Loucy (cell line): ENCODE measurements at regions not wholly inside any gene's neighbourhood (a gene's known extent, or its start where the extent isn't known, plus 50 kb on each side); places are given as distances from the start of the nearest gene placed in this dataset.

Source experiments
- H2AFZ ChIP-seq: fragments of 200-600 bp; sonication (generic); 2 replicates; pipeline ENCODE4 v1.6.0; 2016; ENCODE audit warnings: antibody characterized with exemption, mild to moderate bottlenecking, low read length, moderate library complexity
- H3F3A ChIP-seq: fragments of 200-600 bp; 2 replicates; pipeline ENCODE4 v1.6.0; 2016; ENCODE audit warnings: antibody characterized with exemption, low read depth, mild to moderate bottlenecking
- H3K27me3 ChIP-seq: fragments of 200-600 bp; sonication (generic); 2 replicates; pipeline ENCODE4 v1.6.1; 2014; ENCODE audit warnings: low read length, mild to moderate bottlenecking; ENCODE audit not compliant: insufficient read depth, poor library complexity, severe bottlenecking
- H3K36me3 ChIP-seq: fragments of 200-600 bp; sonication (generic); 2 replicates; pipeline ENCODE4 v1.6.1; 2016; ENCODE audit warnings: low read length; ENCODE audit not compliant: insufficient read depth
- H3K4me1 ChIP-seq: fragments of 200-600 bp; sonication (generic); 2 replicates; pipeline ENCODE4 v1.5.1; 2014; ENCODE audit warnings: low read length, mild to moderate bottlenecking; ENCODE audit not compliant: insufficient read depth, poor library complexity, severe bottlenecking
- H3K4me2 ChIP-seq: fragments of 200-600 bp; sonication (generic); 2 replicates; pipeline ENCODE4 v1.6.0; 2014; ENCODE audit warnings: antibody characterized with exemption, low read length, low read depth, mild to moderate bottlenecking; ENCODE audit not compliant: poor library complexity, severe bottlenecking
- H3K4me3 ChIP-seq: fragments of 200-600 bp; sonication (generic); 2 replicates; pipeline ENCODE4 v1.5.1; 2014; ENCODE audit warnings: low read length, mild to moderate bottlenecking, mixed read lengths; ENCODE audit not compliant: poor library complexity, severe bottlenecking
- H3K79me2 ChIP-seq: fragments of 200-600 bp; sonication (generic); 2 replicates; pipeline ENCODE4 v1.6.1; 2014; ENCODE audit warnings: low read length; ENCODE audit not compliant: insufficient read depth
- H3K9ac ChIP-seq: fragments of 200-600 bp; sonication (generic); 2 replicates; pipeline ENCODE4 v1.6.0; 2014; ENCODE audit warnings: mild to moderate bottlenecking, low read depth, low read length, moderate library complexity; ENCODE audit not compliant: poor library complexity, severe bottlenecking
- H3K9me2 ChIP-seq: fragments of 200-600 bp; sonication (generic); replicated peaks from 2 replicates; pipeline ENCODE4 v1.6.1; 2016; ENCODE audit warnings: low read depth, low read length, mixed read lengths
- H3K9me3 ChIP-seq: fragments of 200-600 bp; sonication (generic); 2 replicates; pipeline ENCODE4 v1.6.1; 2014; ENCODE audit warnings: mild to moderate bottlenecking, antibody characterized with exemption, low read length, low read depth; ENCODE audit not compliant: insufficient read depth
- H4K20me1 ChIP-seq: fragments of 200-600 bp; sonication (generic); 2 replicates; pipeline ENCODE4 v1.6.0; 2014; ENCODE audit warnings: antibody characterized with exemption, low read length, mild to moderate bottlenecking; ENCODE audit not compliant: insufficient read depth, poor library complexity, severe bottlenecking
- EZH2phosphoT487 ChIP-seq: fragments of 200-600 bp; IDR thresholded peaks from 2 replicates; pipeline ENCODE4 v1.6.1; 2018; ENCODE audit warnings: antibody characterized with exemption, mild to moderate bottlenecking, moderate library complexity, borderline replicate concordance
- TF ChIP-seq, protein P1 (sequence below): fragments of 200-600 bp; sonication (generic); conservative IDR thresholded peaks from 2 replicates; pipeline ENCODE4 v1.5.1; 2014; ENCODE audit warnings: mild to moderate bottlenecking, antibody characterized with exemption, low read length

DNA sequence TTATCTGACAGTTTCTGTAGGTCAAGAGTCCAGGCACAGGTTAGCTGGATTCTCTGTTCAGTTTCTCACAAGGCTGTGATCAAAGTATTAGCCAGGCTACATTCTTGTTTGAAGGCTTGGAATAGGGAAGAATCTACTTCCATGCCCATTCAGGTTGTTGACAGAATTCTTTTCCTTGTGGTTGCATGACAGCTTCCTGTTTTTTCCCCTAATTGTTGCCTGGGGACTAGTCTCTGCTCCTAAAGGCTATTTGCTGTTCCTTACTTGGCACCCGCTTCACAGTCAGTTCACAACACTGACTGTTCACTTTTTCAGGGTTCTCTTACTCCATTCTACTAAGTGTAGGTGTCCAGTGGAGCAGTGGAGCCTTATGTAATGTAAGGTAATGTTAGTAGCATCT is 115.4 kb upstream of the GBE1 start:
- H3K36me3 ChIP-seq, result no peaks in the 10 kb centered on the region
- H3K9me2 ChIP-seq, result no peaks in the 10 kb centered on the region
- no peak overlapping the region for H3K4me2 ChIP-seq
- H3K4me1 ChIP-seq, result no peaks in the 10 kb centered on the region
- no peaks in the 10 kb centered on the region for H3K27me3 ChIP-seq
- no peaks in the 10 kb centered on the region for H4K20me1 ChIP-seq
- H3F3A ChIP-seq, result no peaks in the 10 kb centered on the region
- no peak overlapping the region for H3K4me3 ChIP-seq
- no peak for TF ChIP-seq EZH2phosphoT487
- TF ChIP-seq, protein P1, sequence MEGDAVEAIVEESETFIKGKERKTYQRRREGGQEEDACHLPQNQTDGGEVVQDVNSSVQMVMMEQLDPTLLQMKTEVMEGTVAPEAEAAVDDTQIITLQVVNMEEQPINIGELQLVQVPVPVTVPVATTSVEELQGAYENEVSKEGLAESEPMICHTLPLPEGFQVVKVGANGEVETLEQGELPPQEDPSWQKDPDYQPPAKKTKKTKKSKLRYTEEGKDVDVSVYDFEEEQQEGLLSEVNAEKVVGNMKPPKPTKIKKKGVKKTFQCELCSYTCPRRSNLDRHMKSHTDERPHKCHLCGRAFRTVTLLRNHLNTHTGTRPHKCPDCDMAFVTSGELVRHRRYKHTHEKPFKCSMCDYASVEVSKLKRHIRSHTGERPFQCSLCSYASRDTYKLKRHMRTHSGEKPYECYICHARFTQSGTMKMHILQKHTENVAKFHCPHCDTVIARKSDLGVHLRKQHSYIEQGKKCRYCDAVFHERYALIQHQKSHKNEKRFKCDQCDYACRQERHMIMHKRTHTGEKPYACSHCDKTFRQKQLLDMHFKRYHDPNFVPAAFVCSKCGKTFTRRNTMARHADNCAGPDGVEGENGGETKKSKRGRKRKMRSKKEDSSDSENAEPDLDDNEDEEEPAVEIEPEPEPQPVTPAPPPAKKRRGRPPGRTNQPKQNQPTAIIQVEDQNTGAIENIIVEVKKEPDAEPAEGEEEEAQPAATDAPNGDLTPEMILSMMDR, result no peak
- no peak overlapping the region for H3K9ac ChIP-seq
- H3K9me3 ChIP-seq, result no peaks in the 10 kb centered on the region
- no peak overlapping the region for H2AFZ ChIP-seq
- no peaks in the 10 kb centered on the region for H3K79me2 ChIP-seq

DNA sequence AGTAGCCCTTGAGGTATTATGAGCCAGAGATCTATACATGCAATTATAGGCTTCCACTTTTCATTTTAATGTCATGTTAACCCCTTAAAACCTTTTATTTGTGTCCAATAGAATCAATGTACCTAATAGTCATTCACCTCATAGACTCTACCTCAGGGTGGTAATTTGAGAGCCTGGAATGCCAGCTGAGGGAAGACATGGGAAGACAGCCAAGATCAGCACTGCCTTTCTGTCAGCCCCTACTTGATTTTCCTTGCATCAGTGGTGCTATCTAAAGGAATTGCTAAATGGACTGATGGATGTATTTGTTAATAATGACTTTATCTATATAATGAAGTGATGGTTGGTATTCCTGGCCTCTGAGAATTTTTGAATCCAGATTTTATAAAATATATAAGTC is 113.3 kb upstream of the GBE1 start:
- Histone ChIP-seq H2AFZ (no peak overlapping the region), H3K27me3 (no peaks in the 10 kb centered on the region), H3K9me3 (no peaks in the 10 kb centered on the region), H3K36me3 (no peaks in the 10 kb centered on the region), H3K9ac (no peak overlapping the region), H3K4me1 (no peaks in the 10 kb centered on the region), H3F3A (no peaks in the 10 kb centered on the region), H3K79me2 (no peaks in the 10 kb centered on the region), H4K20me1 (no peaks in the 10 kb centered on the region), H3K4me3 (no peak overlapping the region), H3K9me2 (no peaks in the 10 kb centered on the region), H3K4me2 (no peak overlapping the region)
- TF ChIP-seq EZH2phosphoT487, result no peak
- TF ChIP-seq, protein P1, result no peak

DNA sequence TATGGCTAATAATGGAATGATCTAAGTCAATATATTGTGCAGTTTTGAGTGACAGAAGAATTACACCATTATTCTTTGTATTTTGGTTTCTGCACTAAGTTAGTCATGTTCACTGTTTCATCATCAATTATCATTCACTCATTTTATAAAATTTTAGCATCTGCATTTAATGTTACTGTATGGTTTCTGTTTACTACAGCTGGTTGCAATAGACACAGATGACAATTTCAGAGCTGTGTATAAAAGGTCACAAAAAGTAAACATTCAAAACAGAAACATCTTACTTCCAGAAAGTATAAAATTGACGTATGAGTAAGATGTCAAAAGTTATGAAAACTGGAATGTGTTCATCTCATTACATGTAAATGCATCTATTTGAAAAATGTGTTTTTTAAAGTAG is 111.1 kb upstream of the GBE1 start:
- no peaks in the 10 kb centered on the region for H3K4me1 ChIP-seq
- no peaks in the 10 kb centered on the region for H3F3A ChIP-seq
- no peak overlapping the region for H3K4me2 ChIP-seq
- no peaks in the 10 kb centered on the region for H3K79me2 ChIP-seq
- H3K27me3 ChIP-seq, result no peaks in the 10 kb centered on the region
- H4K20me1 ChIP-seq, result no peaks in the 10 kb centered on the region
- H3K9me2 ChIP-seq, result no peaks in the 10 kb centered on the region
- no peak overlapping the region for H3K4me3 ChIP-seq
- H3K9me3 ChIP-seq, result no peaks in the 10 kb centered on the region
- H3K36me3 ChIP-seq, result no peaks in the 10 kb centered on the region
- TF ChIP-seq, protein P1, result no peak
- TF ChIP-seq EZH2phosphoT487, result no peak
- no peak overlapping the region for H3K9ac ChIP-seq
- H2AFZ ChIP-seq, result no peak overlapping the region
